SK-MEL-5 (cell line): ENCODE measurements at regions not wholly inside any gene's neighbourhood (a gene's known extent, or its start where the extent isn't known, plus 50 kb on each side); places are given as distances from the start of the nearest gene placed in this dataset.

Experiments used
- DNase-seq: peaks from one replicate; pipeline ENCODE4 v3.0.0-alpha.2; 2016; ENCODE audit warnings: low read depth, low spot score
- in situ Hi-C: cut with HindIII; loops from 2 replicates; pipeline ENCODE4 v1.10.0; 2016; ENCODE audit warnings: low sequenced_read_pairs, high pct_unique_total_duplicates, low pct_unique_long_range_greater_than_20kb

DNA sequence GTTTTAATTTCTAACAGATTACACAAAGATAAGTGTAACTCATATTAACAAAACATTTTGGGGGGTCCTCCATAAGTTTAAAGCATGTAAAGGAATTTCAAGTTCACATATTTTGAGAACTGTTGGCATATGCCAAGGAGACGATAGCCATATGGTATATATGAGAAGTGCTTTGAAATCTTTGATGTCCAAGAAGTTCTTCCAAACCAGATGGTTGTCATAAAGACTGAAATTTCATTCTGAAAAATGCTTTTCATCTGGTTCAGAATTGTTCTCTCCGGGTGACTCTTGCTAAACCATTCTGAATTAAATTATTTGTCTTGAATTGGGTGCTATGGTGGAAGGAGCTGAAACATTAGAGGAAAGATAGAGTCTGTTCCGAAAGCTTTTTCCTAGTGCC is 513.0 kb upstream of the AKR1E2 start:
- in situ Hi-C loops, result no loop called here

GRCh38 chr10:4312051-4312835 is 513.8 kb upstream of the AKR1E2 start:
- no peak for DNase-seq
- in situ Hi-C loops, result no loop called here

More for the DNA sequence above, 513.0 kb upstream of the AKR1E2 start:
- no peak for DNase-seq

DNA sequence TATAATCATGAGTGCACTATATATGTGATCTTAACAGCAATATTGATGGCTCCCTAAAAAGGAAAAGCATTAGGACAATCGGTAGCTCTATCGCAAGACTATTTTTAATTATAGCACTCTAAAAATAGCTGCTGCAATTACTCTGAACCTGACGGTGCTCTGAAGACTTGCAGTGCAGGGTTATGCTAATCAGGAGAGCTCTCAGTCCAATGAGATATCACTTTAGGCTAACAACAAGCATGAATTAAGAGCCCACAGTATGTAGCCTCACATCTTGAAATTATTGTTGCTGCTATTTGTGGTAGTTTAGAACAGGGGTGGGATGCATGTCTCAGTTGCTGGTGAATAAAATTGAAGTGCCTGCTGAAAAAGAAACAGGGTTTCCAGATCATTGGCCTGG is 515.8 kb upstream of the AKR1E2 start:
- in situ Hi-C loops, result no loop called here
- no peak for DNase-seq

GRCh38 chr10:4307910-4308309 is 518.1 kb upstream of the AKR1E2 start:
- in situ Hi-C loops, result no loop called here
- DNase-seq, result no peak

- in situ Hi-C loops, result no loop called here
- DNase-seq, result no peak
Measured at GRCh38 chr10:4306871-4307270, 519.1 kb upstream of the AKR1E2 start.

- in situ Hi-C loops, result no loop called here
Measured at GRCh38 chr10:4303045-4303444, 518.0 kb upstream of the KLF6 start.

DNA sequence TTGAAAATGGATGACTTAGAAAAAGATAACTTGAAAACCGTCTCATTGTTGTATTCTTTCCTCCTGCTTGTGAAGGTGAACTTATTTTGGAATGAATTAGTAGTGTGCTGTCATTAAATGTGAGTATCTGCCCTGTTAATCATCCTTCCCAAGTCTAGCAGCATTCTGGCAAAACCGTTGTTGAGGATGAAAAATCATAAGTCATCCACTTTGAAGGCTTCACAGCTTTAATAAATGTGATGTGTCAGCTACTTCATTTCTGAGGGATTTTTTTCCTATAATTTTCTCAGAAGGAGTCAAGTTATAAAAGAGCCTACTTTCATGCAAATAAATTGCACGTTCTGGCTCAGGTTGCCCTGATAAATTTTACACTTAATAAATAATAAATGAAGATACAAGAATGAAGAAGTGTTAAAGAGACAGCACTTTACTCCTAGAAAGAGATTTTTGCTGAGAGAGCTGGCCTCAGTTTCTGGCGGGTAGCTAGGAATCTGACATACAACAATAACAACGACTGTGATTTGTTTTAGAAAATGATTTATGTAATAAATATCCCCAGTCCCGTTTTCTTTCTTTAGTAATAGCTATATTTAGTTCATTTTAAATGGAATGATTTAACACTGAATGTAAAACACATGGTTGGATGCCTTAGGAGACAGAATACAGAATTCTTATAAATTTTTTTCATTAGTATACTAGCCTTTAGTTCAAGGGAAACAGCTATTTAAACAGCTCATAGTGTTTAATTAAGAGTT is 516.5 kb upstream of the KLF6 start:
- DNase-seq, result no peak
- in situ Hi-C loops, result no loop called here

More at GRCh38 chr10:4303045-4303444, 518.0 kb upstream of the KLF6 start:
- DNase-seq, result no peak

GRCh38 chr10:4296161-4296560 is 511.2 kb upstream of the KLF6 start:
- in situ Hi-C loops, result no loop called here
- no peak for DNase-seq

DNA sequence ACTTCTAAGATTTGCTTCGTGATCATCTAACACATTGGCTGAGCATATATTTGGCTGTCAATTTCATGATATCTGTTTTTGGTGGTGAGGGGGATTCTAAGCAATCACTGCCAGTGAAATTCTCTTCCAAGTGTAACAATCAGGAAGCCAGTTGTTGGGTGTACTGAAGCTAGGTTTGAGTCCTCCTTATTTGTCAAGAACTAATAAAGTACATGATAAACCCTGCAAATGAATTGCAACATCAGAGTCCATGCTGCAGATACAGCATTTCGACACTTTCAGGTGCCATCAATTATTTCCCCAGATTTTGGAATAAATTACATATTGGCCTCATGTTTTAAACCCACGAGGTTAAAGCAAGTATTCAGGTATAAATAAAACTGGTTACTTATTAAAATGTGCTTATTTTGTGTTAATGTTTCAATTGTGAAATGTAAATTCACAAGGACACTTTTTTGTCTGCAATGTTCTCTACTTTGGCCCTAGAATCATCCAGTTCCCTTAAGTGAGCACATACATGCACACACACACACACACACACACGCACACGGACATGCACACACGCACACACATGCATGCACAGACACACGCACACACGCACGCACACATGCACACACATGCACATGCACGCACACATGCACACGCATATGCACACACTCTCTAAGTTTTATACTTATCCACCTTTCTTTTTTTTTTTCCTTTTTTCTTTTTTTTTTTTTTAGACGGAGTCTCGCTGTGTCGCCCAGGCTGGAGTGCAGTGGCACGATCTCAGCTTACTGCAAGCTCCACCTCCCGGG is 510.2 kb upstream of the KLF6 start:
- no peak for DNase-seq
- in situ Hi-C loops, result no loop called here

GRCh38 chr10:4294271-4294670 is 509.3 kb upstream of the KLF6 start:
- in situ Hi-C loops, result no loop called here
- no peak for DNase-seq

GRCh38 chr10:4291990-4292389 is 507.0 kb upstream of the KLF6 start:
- DNase-seq, result no peak
- in situ Hi-C loops, result no loop called here

DNA sequence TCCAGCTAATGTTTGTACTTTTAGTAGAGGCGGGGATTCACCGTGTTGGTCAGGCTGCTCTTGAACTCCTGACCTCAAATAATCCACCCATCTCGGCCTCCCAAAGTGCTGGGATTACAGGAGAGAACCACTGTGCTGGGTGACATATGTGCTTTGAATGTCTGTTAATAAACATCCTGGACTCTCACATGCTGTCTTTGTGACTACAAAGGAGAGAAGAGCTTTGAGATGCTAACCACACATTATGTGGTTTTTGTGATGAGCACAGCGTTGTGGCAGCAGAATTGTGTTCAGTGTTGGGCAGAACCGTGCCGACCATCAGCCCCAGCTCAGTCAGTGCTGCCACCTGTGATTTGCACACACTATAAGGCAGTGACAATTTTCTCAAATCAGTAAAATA is 500.1 kb upstream of the KLF6 start:
- no peak for DNase-seq
- in situ Hi-C loops, result no loop called here

GRCh38 chr10:4283846-4284610 is 499.0 kb upstream of the KLF6 start:
- in situ Hi-C loops, result no loop called here
- DNase-seq, result peak; percentile 68

- DNase-seq, result no peak
Measured at GRCh38 chr10:4282496-4282895, 497.5 kb upstream of the KLF6 start.

DNA sequence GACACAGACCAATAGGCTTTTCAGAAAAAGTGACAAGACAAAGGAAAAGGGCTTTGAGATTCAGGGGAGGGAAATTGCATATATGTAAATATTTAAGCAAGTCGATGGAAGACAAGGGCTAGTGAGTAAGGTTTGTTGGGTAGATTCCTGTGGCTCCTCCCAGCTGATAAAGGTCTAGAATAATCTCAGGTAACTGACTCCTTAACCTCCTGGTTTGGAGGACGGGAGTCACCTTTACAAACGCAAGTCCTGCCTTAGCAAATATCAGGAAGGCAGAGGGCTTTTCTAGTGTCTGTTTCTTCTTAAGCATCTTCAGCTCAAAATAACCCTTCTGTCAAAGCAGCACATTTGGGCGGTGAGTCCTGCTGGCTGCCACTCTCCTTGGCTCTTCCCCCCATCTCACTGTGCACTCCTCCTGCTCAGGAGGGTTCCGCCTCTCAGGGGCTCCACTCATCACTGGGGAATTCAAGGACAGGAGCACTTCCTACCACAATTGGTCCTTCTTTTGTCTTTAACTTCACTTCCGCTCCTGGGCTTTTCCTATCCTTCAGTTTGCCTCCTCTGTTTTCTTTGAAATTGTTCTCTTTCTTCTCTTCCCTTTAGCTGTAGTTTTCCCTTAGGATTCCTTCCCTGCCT is 496.3 kb upstream of the KLF6 start:
- DNase-seq, result no peak
- in situ Hi-C loops, result no loop called here

More at GRCh38 chr10:4282496-4282895, 497.5 kb upstream of the KLF6 start:
- in situ Hi-C loops, result no loop called here

- DNase-seq, result peak; percentile 49
- in situ Hi-C loops, result no loop called here
Measured at GRCh38 chr10:4280461-4281189, 495.6 kb upstream of the KLF6 start.

GRCh38 chr10:4279655-4280054 is 494.6 kb upstream of the KLF6 start:
- in situ Hi-C loops, result no loop called here
- no peak for DNase-seq
